GM21737 (cell line): ENCODE measurements at regions not wholly inside any gene's neighbourhood (a gene's known extent, or its start where the extent isn't known, plus 50 kb on each side); places are given as distances from the start of the nearest gene placed in this dataset.

Experiments
- ATAC-seq: cut with Tn5 transposase; IDR thresholded peaks from one replicate; pipeline ENCODE4 v1.9.1; 2021; ENCODE audit warnings: mild to moderate bottlenecking, moderate library complexity; ENCODE audit not compliant: unreplicated experiment

GRCh38 chr3:182729903-182730674 lies 63.2 kb upstream of the ATP11B start:
- peak; percentile 72 for ATAC-seq

- peak; percentile 8 for ATAC-seq
Observed at GRCh38 chr3:182730675-182731042, 62.6 kb upstream of the ATP11B start.

GRCh38 chr3:182731764-182732163 lies 61.5 kb upstream of the ATP11B start:
- no peak for ATAC-seq

GRCh38 chr3:182732232-182733015 lies 60.9 kb upstream of the ATP11B start:
- ATAC-seq = no peak

- no peak for ATAC-seq
Observed at GRCh38 chr3:182735672-182736071, 57.6 kb upstream of the ATP11B start.

GRCh38 chr3:182737825-182738224 lies 55.5 kb upstream of the ATP11B start:
- ATAC-seq = no peak

GRCh38 chr3:182738583-182739411 lies 54.5 kb upstream of the ATP11B start:
- ATAC-seq = no peak

GRCh38 chr3:182739619-182740018 lies 53.7 kb upstream of the ATP11B start:
- no peak for ATAC-seq

- no peak for ATAC-seq
Observed at GRCh38 chr3:182740710-182741109, 52.6 kb upstream of the ATP11B start.

GRCh38 chr3:182741214-182741613 lies 52.1 kb upstream of the ATP11B start:
- ATAC-seq = no peak
